Keratinocyte (primary cell): ENCODE measurements at regions not wholly inside any gene's neighbourhood (a gene's known extent, or its start where the extent isn't known, plus 50 kb on each side); places are given as distances from the start of the nearest gene placed in this dataset.

Experiments used
- DNase-seq: peaks from one replicate; pipeline ENCODE4 v3.0.0-alpha.2; 2011; ENCODE audit warnings: low read depth, missing footprints, low spot score
- FAIRE-seq: peaks from 2 replicates; lab custom pipeline; 2011; peaks lifted over from hg19 to GRCh38; lab: Jason Lieb, UNC
- H2AFZ ChIP-seq: 2 replicates; pipeline ENCODE4 v1.6.0; 2012; ENCODE audit warnings: low read length, control low read depth, inconsistent platforms; ENCODE audit not compliant: control insufficient read depth
- H3K27ac ChIP-seq: 2 replicates; pipeline ENCODE4 v1.5.1; 2011; ENCODE audit warnings: low read length; ENCODE audit not compliant: control insufficient read depth, insufficient read depth
- H3K27me3 ChIP-seq: 3 replicates; pipeline ENCODE4 v1.6.0; 2011; ENCODE audit warnings: low read length; ENCODE audit not compliant: control insufficient read depth, insufficient read depth; ENCODE audit errors: extremely low read depth
- H3K36me3 ChIP-seq, 2 experiments: 2 replicates in 1 of 2; 3 replicates in 1 of 2; pipeline ENCODE4 v1.5.1; 2011; ENCODE audit warnings: low read length in 2 of 2, mild to moderate bottlenecking in 1 of 2; ENCODE audit not compliant: control insufficient read depth in 2 of 2, insufficient read depth in 2 of 2; ENCODE audit errors: extremely low read depth in 1 of 2
- H3K4me1 ChIP-seq: 3 replicates; pipeline ENCODE4 v1.5.1; 2011; ENCODE audit warnings: low read length; ENCODE audit not compliant: control insufficient read depth, insufficient read depth; ENCODE audit errors: extremely low read depth
- H3K4me2 ChIP-seq: 3 replicates; pipeline ENCODE4 v1.6.0; 2011; ENCODE audit warnings: low read depth, low read length; ENCODE audit not compliant: control insufficient read depth, insufficient read depth; ENCODE audit errors: extremely low read depth
- H3K4me3 ChIP-seq, 3 experiments: fragments of 200-600 bp in 1 of 3; sonication (generic) in 1 of 3; 2 replicates in 2 of 3; 3 replicates in 1 of 3; pipeline ENCODE4 v1.5.1; 2011 to 2016; ENCODE audit warnings: low read length in 3 of 3, mild to moderate bottlenecking in 3 of 3, control low read depth in 2 of 3, inconsistent platforms in 1 of 3, low read depth in 1 of 3, mixed read lengths in 1 of 3, mixed run types in 1 of 3, moderate library complexity in 1 of 3; ENCODE audit not compliant: control insufficient read depth in 2 of 3, insufficient read depth in 2 of 3; ENCODE audit errors: extremely low read depth in 1 of 3
- H3K79me2 ChIP-seq: 2 replicates; pipeline ENCODE4 v1.6.0; 2012; ENCODE audit warnings: low read length; ENCODE audit not compliant: control insufficient read depth, insufficient read depth
- H3K9ac ChIP-seq: 3 replicates; pipeline ENCODE4 v1.6.0; 2011; ENCODE audit warnings: low read length; ENCODE audit not compliant: control insufficient read depth, insufficient read depth; ENCODE audit errors: extremely low read depth
- H3K9me1 ChIP-seq: 3 replicates; pipeline ENCODE4 v1.6.0; 2011; ENCODE audit warnings: low read length; ENCODE audit not compliant: control insufficient read depth, insufficient read depth; ENCODE audit errors: extremely low read depth
- H3K9me3 ChIP-seq: 2 replicates; pipeline ENCODE4 v1.5.1; 2012; ENCODE audit warnings: low read depth, low read length; ENCODE audit not compliant: control insufficient read depth
- H4K20me1 ChIP-seq: 3 replicates; pipeline ENCODE4 v1.6.0; 2011; ENCODE audit warnings: low read length; ENCODE audit not compliant: control insufficient read depth, insufficient read depth; ENCODE audit errors: extremely low read depth
- EZH2 ChIP-seq: IDR thresholded peaks from one replicate; pipeline ENCODE4 v1.6.1; 2012; ENCODE audit warnings: inconsistent platforms, mild to moderate bottlenecking, low read length, moderate library complexity
- dilution Hi-C: fragments of 300-500 bp; cut with MboI; formaldehyde crosslinking; loops from one replicate; pipeline ENCODE4 v1.7.0; 2020; ENCODE audit warnings: low sequenced_read_pairs; ENCODE audit not compliant: extremely low pct_ligation_motif_present
- TF ChIP-seq, protein P1 (sequence below), 3 experiments: IDR thresholded peaks in 1 of 3; conservative IDR thresholded peaks in 1 of 3; optimal IDR thresholded peaks in 1 of 3; 2 replicates in 2 of 3; 3 replicates in 1 of 3; pipeline versions ENCODE3 to v1.5.1; 2011; ENCODE audit warnings: low read length in 3 of 3, mild to moderate bottlenecking in 3 of 3, moderate library complexity in 2 of 3, control low read depth in 1 of 3, inconsistent platforms in 1 of 3; ENCODE audit not compliant: insufficient read depth in 2 of 3; ENCODE audit errors: extremely low read depth in 1 of 3

DNA sequence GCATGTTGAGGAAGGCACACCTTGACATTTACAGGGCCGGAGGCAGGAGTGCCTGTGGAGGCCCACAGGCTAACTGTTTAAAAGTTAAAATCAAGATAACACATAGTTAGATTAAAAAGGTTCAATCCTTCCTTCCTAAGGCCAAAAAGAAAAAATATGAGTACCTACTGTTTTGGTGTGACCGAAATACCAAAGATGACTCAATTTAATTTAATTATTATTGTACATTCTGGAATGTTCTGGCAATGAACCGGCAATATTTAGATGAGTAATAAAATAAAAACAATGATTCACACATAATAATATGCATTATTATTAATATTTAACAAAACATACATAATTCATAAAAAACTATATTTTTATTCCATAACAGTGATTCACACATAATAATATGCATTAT lies 136.8 kb upstream of the NTF3 start:
- FAIRE-seq (no peak), DNase-seq (no peak)
- no peak overlapping the region for H3K4me3 ChIP-seq
- TF ChIP-seq, protein P1, sequence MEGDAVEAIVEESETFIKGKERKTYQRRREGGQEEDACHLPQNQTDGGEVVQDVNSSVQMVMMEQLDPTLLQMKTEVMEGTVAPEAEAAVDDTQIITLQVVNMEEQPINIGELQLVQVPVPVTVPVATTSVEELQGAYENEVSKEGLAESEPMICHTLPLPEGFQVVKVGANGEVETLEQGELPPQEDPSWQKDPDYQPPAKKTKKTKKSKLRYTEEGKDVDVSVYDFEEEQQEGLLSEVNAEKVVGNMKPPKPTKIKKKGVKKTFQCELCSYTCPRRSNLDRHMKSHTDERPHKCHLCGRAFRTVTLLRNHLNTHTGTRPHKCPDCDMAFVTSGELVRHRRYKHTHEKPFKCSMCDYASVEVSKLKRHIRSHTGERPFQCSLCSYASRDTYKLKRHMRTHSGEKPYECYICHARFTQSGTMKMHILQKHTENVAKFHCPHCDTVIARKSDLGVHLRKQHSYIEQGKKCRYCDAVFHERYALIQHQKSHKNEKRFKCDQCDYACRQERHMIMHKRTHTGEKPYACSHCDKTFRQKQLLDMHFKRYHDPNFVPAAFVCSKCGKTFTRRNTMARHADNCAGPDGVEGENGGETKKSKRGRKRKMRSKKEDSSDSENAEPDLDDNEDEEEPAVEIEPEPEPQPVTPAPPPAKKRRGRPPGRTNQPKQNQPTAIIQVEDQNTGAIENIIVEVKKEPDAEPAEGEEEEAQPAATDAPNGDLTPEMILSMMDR (optimal IDR thresholded peaks at IDR 0.05 in 1 of 3, IDR thresholded peaks at IDR 0.05 in 1 of 3, conservative IDR thresholded peaks at IDR 0.05 in 1 of 3; ENCODE audit: extremely low read depth in 1 of 3, insufficient read depth in 2 of 3, low read length in 3 of 3), result no peak
- TF ChIP-seq EZH2, result no peak
- no peak overlapping the region for H2AFZ ChIP-seq
- no peaks in the 10 kb centered on the region for H3K9me1 ChIP-seq
- no peak overlapping the region for H3K4me2 ChIP-seq
- no peaks in the 10 kb centered on the region for H3K27me3 ChIP-seq
- dilution Hi-C loops, result no loop called here
- peaks cover 5% of the 10 kb centered on the region for H3K4me1 ChIP-seq
- H4K20me1 ChIP-seq, result no peaks in the 10 kb centered on the region
- H3K9ac ChIP-seq, result no peak overlapping the region
- no peak overlapping the region for H3K27ac ChIP-seq
- H3K36me3 ChIP-seq, result no peaks in the 10 kb centered on the region
- H3K9me3 ChIP-seq, result no peaks in the 10 kb centered on the region
- H3K79me2 ChIP-seq, result no peaks in the 10 kb centered on the region

DNA sequence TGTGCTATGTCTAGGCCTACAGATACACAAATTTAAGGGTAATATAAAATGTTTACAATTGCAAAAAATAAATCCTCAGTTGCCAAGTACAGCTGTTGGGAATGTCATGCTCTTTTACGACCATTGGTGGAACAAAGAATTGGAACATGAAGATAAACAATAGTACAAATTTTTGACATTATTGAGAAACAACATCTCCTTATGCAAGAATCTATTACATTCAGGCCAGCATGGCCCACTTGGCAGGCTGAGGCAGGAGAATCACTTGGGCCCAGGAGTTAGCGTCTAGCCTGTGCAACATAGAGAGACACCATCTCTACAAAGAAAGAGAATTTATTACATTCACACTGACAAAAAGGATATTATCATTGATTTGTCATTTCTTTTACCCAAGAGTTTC lies 135.9 kb upstream of the NTF3 start:
- no peak for TF ChIP-seq EZH2
- TF ChIP-seq, protein P1 (optimal IDR thresholded peaks at IDR 0.05 in 1 of 3, IDR thresholded peaks at IDR 0.05 in 1 of 3, conservative IDR thresholded peaks at IDR 0.05 in 1 of 3; ENCODE audit: extremely low read depth in 1 of 3, insufficient read depth in 2 of 3, low read length in 3 of 3), result no peak
- Histone ChIP-seq H4K20me1 (no peaks in the 10 kb centered on the region), H3K4me1 (peaks cover 5% of the 10 kb centered on the region), H3K36me3 (no peaks in the 10 kb centered on the region), H3K9me3 (no peaks in the 10 kb centered on the region), H3K27me3 (no peaks in the 10 kb centered on the region), H3K27ac (no peak overlapping the region), H3K4me3 (no peak overlapping the region), H3K9ac (no peak overlapping the region), H3K9me1 (no peaks in the 10 kb centered on the region), H2AFZ (no peak overlapping the region), H3K79me2 (no peaks in the 10 kb centered on the region), H3K4me2 (no peak overlapping the region)
- FAIRE-seq (no peak), DNase-seq (no peak)
- dilution Hi-C loops, result no loop called here
